ENCODE measurements at regions not wholly inside any gene's neighbourhood (a gene's known extent, or its start where the extent isn't known, plus 50 kb on each side); places are given as distances from the start of the nearest gene placed in this dataset.
"Not testable (repeated sequence)": the region's sequence is repeated elsewhere in the genome, so short reads cannot be mapped to it uniquely, and the experiment has no call there.

DNA sequence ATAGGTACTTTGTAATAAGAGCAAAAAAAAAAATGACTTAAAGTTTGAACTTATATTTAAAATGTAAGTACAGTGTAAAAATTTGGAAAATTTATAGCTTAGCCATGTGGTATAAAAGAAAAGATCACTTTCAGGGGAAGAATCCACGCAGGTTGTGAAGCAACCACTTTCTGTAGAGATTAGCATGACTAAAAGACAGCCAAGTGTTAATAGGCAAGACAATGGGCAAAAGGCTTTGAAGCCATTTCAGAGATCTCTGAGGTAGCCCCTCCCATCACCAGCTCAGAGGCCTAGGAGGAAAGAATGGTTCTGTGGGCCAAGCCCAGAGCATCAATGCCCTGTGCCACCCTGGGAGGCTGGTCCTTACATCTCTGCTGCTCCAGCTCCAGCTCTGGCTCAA is 346.3 kb upstream of the CHD1 start:
- no peak for DNase-seq

DNA sequence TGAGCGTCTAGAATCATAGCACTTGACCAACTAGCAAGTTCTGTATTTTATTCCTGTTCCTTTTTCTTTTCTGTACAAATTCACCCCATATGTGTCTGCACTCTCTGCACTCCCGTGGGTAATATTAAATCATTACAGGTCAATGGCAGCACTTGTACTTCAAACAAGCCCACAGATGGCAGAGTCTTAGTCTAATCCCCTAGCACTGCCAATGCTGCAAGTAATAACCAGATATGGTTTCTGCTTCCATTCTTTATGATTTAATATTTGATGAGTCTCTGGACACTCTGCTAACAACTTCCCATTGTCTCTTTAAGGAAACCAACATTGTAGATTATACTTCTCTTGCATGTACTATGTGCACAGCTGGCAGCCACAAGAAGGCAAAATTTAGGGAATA is 343.8 kb upstream of the CHD1 start:
- peak; percentile 10 for DNase-seq

DNA sequence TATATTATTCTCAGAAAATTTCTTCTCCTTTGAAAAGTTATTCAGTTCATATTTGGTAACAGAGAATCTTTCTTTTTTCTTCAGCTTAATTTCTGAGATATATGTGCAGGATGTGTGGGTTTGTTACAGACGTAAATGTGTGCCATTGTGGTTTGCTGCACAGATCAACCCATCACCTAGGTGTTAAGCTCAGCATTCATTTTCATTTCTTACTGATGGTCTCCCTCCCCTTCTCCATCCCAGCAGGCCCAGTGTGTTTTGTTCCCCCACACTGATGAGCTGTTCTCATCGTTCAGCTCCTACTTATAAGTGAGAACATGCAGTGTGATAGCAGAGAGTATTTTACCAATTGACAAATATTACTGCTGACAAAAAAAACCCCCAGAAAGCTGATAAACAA is 330.0 kb upstream of the CHD1 start:
- no peak for DNase-seq

DNA sequence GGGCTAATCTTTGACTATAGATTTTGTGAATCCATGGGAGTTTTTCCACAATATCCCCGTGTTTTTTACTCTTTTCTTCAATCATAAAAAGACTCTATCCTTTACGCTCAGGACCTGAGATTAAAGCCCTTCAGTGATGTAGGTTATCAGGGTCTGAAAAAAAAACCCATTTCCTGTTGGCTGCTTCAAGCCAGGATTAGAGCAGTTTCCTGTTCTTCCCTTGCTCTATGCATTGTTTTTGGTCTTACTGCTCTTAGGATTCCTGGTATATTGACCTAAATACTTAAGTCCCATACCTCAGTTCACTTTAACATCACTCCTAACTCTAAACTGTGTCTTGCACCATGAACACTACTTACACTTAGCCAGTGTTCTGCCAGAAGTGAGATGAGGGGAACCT is 319.3 kb upstream of the CHD1 start:
- DNase-seq: no peak

DNA sequence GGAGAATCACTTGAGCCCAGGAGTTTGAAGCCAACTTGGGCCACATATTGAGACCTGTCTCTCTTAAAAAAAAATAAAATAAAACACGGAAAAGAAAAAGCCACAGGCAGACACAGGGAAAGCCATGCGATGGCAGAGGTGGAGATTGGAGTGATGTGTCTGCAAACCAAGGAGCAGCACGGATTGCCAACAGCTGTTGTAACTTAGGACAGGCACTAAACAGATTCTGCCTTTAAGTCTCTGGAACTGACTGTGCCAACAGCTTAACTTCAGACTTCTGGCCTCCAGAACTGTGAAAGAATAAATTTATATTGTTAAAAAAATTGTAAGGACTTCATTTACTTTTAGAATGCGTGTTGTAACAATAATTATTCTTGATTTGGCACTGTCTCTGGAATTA is 318.5 kb upstream of the CHD1 start:
- DNase-seq: no peak

DNA sequence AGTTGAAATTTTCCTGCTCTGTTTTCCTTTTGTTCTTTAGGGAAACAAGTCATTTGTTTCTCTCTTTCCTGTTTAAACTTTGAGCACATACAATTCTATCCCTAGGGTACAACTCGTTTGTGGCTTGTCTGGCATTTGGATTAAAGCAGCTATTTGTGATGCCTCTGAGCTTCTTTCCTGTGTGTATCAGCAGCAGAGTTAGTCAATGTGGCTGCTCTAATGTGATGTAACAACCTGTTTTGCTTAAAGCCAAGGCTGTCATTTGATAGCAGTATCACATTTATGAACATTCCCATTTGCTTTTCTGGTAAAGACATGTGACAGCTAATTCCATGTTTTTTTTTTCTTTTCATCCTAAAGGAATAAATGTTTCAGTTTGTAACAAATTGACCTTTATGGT is 314.3 kb upstream of the CHD1 start:
- no peak for DNase-seq

DNA sequence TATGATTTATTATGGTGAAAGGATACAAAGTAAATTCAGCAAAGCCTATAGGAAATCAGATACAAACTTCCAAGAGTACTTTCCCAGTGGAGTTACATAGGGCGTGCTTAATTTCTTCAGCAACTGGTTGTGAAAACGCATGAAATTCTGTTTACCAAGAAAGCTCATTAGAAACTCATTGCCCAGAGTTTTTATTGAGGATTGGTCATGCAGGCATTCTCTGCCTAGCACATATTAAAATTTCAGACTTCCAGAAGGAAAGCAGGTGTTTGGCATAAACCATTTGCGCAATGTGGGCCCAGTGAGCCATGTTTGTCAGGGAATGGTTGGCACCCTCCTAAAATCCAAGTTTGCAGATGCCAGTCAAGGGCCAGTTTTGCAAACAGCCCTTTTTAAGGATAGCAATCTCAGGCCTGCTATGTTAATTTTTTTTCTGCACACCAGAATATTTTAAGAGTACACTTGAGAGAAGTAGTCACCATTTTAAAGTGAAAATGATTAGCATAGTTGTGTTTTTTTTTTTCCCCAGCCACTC is 311.1 kb upstream of the CHD1 start:
- DNase-seq: no peak

DNA sequence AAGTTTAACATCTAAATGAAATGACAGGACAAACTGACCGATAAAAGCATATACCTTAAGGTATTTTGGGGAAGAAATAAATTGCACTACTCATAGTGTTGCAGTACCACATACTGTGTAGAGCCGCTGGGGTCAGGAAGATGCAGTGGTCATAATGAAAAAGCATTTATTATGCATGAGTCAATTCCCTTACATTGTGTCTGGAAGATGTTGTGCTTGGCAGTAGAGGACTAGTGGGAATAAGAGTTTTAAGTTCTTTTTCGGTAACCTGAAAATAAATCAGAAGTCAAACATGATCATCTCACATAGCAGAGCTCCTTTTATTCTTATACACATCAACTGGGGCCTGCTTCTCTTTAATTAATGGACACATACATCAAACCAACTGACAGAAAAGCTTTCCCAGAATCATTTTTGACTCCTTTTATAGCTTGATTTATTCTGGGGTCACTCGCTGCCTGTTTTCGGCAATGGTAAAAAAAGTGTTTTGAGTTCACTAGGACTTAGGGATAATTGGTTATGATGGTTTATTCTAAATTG is 262.5 kb upstream of the CHD1 start:
- no peak for DNase-seq

DNA sequence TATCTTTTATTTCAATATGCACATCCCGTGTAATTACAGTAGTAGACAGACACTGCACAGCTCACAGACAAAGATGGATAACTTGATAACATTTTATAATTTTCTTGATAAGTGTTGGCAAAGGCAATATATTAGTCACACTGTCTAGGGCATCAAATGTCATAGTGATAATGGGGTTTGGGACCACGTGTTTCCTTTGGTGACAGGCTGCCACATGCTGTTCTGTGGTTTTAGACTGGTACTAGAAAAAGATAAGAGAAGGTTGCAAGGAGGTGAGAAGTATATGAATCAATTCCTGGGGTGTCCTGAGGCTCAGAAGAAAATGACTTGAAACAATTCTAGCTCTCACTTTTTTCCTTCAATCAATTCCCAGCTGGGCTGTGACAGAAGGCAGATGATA is 258.8 kb upstream of the CHD1 start:
- no peak for DNase-seq

DNA sequence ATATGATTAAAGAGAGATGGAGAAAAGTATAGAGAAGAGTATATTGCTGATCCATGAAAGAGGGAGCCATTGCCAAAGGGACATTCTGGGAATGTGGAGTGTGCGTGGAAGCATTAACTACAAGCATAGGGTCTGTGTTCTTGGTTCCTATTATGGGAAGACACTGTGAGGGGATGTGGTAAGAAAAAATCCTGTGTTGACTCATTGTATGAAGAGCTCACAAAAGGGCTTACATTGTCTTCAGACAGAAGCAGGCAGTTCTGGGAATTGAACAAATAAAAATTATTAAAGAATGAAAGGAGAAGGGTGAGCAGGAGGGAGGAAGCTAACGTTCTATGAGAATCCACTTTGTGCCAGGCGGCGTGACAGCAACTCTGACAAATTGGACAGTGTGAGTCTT is 250.4 kb upstream of the CHD1 start:
- DNase-seq: no peak

DNA sequence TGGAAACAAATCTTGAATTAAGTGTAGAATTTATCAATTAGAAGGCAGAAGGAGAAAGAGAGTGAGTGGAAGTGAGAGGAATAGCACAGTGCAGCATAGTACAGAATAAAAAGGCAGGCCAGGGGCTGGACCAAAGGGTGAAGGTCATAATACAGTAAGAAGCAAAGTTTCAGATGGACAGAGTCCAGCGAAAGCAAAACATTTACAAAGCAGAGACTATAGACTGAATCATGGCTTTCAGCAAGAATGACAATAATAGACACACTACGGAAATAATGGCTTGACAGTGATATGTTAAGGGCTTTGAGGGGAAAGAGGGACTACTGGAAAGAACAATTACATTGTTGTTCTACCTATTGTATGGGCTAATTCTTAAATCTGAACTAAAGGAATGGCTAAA is 249.0 kb upstream of the CHD1 start:
- DNase-seq: no peak

DNA sequence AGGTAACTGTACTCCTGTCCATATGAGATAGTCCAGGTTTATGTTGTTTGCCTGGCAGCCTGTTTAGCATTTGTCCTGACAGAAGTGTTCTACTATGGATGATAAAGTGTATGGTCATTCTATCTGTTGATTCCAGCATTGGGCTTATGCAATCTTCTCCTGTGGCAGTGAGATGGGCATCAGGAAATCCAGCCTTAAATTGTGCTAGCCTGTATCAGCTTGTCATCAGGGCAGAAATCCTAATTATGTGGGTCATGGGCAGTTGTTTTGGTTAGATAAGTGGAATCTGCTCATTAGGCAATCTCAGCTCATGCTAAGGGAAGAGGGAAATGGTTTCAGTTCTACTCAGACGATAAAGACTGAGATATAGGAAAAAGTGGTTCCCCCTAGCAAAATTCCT is 247.4 kb upstream of the CHD1 start:
- no peak for DNase-seq

DNA sequence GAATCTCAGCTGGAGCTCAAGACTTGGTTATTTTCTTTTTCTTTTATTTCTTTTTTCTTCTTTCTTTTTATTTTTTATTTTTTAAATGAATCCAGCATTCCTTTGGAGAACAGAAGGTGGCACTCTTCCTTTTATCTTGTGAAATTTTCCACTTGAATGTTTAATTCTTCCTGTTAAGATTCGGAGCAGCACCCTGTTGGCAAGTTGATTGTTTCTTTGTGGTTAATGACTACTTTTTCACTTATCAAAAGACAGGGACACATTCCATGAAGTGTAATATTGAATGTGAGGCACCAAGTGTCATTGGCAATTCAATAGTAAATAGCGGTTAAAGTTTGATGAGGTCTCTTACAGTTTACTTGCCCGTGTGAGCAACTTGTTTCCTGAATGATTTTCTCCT is 240.5 kb upstream of the CHD1 start:
- no peak for DNase-seq

DNA sequence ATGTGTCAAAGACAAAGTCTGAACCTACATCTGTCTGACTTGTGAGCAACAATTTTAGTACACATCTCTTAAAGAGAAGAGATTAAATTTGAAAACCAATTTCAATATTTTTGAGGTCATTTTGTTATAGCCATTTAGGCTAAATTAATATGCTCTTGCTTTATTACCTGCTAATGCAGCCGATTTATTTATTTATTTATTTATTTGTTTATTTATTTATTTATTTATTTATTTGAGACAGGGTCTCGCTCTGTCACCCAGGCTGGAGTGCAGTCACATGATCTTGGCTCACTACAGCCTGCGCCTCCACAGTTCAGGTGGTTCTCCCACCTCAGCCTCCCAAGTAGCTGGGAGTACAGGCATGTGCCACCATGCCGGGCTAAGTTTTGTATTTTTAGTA is 232.7 kb upstream of the CHD1 start:
- DNase-seq: not testable (repeated sequence)

DNA sequence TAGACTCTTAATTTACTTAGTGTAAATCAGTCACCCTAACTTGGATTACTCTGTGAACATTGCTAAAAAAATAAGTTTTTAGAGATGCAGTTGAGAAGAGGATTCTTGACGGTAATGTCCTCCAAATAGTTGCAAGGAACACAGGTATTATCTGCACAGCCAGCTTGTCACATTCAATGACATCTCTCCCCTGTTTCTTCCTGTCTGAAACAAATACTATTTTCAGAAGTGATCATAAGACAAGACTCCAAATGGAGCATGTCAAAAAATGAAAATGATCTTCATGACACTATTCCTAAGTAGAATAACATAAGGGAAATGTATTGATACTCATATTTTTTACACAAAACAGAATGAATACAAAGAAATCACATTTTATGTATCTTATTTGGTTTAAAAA is 227.9 kb upstream of the CHD1 start:
- DNase-seq: no peak

DNA sequence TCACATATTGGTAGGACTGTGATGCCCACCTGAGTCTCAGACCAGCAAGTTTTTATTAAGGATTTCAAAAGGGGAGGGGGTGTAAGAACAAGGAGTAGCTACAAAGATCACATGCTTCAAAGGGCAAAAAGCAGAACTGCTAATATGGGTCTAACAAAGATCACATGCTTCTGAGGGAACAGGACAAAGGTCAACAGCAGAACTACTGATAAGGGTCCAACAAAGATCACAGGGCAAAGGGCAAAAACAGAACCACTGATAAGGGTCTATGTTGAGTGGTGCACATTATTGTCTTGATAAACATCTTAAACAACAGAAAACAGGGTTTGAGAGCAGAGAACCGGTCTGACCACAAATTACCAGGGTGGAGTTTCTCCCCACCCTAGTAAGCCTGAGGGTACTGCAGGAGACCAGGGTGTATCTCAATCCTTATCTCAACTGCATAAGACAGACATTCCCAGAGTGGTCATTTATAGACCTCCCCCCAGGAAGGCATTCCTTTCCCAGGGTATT is 214.5 kb upstream of the CHD1 start:
- DNase-seq: not testable (repeated sequence)

DNA sequence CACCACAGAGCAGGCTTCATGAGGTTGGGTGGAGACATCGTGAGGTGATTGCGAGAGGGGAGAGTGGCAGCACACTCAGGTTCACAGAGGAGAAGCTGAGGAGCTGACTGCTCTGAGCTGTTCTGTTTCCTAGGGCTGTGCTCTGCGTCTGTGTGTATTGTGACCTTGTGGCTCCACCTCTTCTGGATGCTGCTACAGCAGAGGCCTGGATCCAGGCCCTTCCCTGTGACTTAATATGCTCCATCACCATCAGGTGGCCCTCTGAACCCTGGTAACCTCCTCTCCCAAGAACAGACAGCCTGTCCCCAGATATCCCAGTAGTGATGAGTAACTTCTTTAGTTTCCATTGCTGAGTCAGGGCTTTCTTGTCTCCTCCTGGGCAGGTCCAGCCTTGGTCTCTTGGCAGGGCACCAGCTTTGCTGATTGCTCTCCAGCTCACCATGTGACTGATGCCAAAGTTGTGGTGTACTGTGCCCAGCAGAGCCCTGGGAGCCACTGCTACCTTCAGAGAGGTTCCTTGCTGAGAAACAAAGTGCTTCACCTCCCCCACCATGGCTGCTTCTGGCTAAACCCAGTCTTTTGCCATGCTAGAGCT is 212.8 kb upstream of the CHD1 start:
- peak; percentile 1 for DNase-seq

DNA sequence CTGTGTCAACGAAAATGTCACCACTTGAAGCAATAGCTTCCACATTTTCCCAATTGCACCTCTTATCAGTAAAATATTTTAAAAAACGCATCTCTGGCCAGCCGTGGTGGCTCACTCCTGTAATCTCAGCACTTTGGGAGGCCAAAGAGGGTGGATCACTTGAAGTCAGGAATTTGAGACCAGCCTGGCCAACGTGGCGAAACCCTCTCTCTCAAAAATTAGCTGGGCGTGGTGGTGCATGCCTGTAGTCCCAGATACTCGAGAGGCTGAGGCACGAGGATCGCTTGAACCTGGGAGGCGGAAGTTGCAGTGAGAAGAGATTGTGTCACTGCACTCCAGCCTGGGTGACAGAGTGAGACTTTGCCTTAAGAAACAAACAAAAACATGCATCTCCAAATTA is 210.1 kb upstream of the CHD1 start:
- DNase-seq: no peak

DNA sequence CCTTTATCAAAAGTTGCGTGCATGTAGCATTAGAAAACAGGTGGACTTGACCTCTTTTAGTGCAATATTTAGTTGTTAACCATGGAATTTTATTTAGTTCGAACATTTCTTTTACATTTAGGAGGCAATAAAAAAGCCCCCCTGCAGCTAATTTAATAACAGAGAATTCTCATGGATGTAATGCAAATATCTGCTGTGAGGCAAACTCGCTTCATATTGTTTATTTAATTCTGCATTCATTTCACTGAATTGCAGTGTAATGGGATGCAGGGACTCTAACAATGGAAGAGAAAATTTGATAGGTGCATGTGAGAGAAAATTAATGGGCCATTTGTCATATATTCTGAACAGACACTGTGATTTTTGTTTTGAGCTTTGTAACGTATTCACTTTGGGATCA is 205.1 kb upstream of the CHD1 start:
- no peak for DNase-seq

DNA sequence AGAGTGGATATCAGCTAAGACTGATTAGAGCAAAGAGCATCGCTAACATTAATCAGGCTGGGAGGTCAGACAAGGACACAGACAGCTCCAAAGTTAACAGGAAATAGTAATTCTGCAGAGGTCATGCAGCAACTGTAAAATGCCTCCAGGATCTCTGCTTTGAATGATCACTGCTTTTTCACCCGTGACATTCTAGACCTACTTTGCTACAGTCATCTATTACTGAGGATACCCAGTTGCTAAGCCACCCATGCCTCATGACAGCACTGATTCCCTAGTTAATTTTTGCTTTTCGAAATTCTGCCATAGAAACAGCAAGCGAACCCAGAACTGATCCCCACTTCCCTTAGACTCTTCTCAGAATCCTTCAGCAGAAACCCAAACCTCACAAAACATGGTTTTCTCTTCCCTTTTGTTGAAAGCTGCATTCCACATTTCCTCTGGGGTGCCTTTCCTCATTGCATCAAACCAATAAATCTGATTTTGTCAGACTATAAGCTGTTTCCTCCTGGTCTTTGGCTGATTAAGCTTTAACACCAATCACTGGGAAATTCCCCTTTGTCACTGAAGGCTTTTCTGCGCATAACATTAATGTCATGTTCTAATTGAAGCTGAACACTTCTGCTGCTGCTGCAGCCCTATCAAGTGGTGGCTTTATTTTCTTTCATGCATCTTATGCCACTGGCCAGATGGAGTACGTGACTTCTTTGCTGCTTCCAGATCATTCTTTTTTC is 201.1 kb upstream of the CHD1 start:
- no peak for DNase-seq

DNA sequence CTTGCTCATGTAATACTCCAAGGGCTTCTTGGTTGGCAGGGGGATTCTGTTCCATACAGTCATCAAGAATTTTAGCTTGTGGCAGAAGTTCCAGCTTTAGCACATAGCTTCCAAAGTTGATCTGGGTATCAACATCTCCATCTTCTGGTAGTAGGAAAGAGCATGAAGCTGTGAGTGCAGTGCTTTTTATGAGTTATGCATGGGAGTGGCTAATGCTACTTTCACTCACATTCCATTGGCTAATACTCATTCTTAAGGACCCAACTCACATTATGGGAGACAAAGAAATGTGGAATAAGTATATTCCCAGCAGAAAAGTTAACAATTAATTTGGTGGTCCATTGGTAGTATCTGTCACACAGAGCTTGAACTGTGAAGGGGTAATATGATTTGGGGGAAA is 194.2 kb upstream of the CHD1 start:
- DNase-seq: no peak

DNA sequence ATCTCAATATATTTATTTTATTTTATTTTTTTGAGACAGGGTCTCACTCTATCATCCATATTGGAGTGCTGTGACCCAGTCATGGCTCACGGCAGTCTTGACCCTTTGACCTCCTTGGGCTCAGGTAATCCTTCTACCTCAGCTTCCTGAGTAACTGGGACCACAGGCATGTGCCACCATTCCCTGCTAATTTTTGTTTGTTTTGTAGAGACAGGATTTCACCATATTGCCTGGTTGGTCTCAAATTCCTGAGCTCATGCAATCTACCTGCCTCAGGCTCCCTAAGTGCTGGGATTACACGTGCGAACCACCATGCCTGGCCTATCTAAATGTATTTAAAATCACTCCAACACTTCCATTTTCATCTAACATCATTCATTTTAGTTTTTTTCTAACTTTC is 190.5 kb upstream of the CHD1 start:
- DNase-seq: no peak

DNA sequence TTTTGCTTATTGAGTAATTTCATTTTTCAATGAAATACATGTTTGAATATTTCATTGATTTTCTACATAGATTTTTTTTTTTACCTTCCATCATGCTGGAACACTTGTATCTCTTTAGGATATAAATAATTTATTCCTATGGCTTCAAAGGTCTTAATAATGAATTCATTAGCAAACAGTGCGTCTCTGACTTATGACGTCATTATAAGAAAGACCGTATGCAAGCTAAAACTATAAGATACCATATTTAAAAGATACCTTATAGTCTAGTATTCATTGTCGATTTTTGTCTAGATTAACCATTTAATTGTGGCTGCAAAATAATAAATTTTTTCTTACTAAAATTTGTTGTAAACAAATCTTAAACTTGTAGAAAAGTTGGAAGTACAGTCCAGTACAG is 187.7 kb upstream of the CHD1 start:
- no peak for DNase-seq

DNA sequence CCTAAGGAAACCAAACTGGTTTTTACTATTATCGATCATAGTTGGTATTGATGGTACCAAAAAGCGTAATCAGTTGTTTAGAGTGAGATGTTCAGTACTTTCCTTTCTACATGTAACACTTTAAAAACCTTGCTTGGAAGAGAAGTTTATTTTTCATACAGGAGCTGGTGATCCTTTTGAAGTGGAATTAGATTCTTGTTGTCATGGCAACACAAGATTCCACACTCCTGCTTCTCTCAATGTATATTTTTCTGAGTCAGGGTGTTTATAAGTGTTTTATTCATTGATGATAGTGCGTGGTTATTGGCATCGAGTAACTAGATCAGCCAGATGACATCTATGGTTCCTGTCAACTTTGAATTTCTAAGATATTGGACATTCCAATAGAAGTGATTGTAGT is 181.1 kb upstream of the CHD1 start:
- no peak for DNase-seq

DNA sequence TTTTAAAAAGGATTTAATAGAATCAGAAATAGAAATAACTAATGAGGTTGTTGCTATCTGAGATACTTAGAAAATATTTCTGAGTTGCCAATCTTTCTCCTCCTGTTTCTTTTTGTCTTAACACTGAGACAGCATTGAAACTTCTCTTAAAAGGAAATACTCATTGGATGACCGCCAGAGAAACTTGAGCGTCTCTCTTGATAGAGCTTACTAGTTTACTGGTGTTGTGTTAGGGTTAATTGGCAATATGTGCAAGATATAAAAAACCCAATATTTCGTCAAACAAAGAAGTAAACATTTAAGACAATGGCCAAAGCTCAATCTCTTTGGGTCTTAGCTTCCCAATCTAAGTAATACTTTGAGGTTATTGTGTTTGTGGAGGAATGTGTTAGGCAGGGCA is 176.4 kb upstream of the CHD1 start:
- no peak for DNase-seq
